GM20000 (cell line): ENCODE measurements at regions not wholly inside any gene's neighbourhood (a gene's known extent, or its start where the extent isn't known, plus 50 kb on each side); places are given as distances from the start of the nearest gene placed in this dataset.

Source experiments
- DNase-seq: peaks from one replicate; pipeline ENCODE4 v3.0.0; 2012; ENCODE audit warnings: low spot score
- TF ChIP-seq, protein P1 (sequence below): IDR thresholded peaks from 2 replicates; pipeline ENCODE4 v1.5.1; 2012; ENCODE audit warnings: mild to moderate bottlenecking, control low read depth; ENCODE audit errors: extremely low read depth, missing control alignments

DNA sequence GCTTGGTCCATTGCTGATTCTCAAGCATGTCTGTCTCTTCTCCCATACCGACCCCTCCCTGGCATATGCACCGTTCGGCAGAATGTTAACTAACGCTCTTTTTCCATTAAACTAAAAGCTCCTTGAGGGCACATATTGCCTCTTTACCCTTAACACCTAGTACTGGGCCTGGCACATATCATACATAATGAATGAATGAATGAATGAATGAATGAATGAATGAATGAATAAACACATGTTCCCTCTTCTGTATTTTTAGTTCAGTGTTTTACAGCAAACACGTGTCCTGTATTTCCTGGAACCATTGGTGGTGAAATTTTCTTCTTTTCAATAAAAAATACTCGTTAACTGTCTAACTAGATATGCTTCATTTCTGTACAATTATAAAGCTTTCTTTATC, 174.4 kb upstream of the DTNBP1 start:
- DNase-seq: no peak
- TF ChIP-seq, protein P1, sequence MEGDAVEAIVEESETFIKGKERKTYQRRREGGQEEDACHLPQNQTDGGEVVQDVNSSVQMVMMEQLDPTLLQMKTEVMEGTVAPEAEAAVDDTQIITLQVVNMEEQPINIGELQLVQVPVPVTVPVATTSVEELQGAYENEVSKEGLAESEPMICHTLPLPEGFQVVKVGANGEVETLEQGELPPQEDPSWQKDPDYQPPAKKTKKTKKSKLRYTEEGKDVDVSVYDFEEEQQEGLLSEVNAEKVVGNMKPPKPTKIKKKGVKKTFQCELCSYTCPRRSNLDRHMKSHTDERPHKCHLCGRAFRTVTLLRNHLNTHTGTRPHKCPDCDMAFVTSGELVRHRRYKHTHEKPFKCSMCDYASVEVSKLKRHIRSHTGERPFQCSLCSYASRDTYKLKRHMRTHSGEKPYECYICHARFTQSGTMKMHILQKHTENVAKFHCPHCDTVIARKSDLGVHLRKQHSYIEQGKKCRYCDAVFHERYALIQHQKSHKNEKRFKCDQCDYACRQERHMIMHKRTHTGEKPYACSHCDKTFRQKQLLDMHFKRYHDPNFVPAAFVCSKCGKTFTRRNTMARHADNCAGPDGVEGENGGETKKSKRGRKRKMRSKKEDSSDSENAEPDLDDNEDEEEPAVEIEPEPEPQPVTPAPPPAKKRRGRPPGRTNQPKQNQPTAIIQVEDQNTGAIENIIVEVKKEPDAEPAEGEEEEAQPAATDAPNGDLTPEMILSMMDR: no peak

DNA sequence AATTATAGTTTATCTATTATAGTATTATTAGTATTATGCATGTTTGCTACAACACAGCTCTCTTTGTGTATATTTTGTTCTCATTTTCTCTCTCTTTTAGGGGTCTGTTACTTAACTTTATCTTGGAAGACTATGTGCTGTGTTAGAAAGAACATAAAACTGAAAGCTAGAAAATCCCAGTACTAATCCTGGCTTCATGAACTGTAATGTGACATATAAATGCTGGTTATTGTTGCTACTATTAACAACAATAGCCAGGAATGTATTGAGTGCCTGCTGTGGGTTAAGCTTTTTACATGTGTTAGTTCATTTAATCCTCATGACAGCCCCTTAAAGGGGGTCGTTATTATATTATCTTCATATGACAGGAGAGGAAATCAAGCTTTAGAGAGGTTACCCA, 170.0 kb upstream of the DTNBP1 start:
- no peak for DNase-seq
- TF ChIP-seq, protein P1: no peak

DNA sequence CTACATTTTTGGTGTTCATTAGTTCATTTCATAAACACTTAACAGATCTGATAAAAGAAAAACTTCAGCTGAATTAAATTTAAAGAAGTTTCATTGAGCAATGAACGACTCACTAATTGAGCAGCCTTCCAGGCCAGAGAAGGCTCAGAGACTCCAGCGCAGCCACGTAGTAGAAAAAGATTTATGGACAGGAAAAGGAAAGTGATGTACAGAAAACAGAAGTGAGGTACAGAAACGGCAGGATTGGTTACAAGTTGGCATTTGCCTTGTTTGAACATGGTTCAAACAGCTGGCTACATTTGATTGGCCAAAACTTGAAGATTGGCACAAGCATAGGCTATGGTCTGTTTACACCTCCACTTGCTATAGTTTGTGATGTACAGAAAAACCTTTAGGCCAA, 166.3 kb upstream of the DTNBP1 start:
- TF ChIP-seq, protein P1: no peak
- no peak for DNase-seq

DNA sequence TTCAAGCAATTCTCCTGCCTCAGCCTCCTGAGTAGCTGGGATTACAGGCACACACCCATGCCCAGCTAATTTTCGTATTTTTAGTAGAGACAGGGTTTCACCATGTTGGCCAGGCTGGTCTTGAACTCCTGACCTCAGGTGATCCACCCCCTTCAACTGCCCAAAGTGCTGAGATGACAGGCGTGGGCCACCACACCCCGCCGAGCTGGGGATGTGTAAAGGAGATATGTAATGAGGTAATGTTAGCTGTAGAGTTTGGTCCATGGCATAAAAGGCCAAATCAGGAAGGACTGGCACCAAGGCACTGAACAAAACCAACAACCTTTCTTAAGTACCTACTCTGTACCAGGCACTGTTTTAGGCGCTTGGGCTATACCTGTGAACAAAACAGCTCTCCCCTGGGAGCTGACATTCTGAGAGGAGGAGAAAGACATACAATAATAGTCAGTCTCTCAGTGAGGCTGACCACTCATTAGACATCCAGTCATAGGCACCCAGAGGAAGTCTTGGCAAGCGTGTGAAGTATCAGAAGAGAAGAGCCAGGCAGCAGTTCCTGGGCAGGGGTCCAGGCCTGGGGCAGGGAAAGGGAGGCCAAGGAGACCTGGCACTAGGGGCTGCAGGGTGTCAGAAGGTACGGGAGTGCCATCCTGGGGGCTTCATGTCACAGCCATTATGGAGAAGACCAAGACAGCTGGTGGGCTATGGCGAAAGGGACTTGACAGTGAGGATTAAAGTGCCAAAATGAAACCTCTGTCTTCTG, 164.8 kb upstream of the DTNBP1 start:
- no peak for DNase-seq
- TF ChIP-seq, protein P1: no peak

DNA sequence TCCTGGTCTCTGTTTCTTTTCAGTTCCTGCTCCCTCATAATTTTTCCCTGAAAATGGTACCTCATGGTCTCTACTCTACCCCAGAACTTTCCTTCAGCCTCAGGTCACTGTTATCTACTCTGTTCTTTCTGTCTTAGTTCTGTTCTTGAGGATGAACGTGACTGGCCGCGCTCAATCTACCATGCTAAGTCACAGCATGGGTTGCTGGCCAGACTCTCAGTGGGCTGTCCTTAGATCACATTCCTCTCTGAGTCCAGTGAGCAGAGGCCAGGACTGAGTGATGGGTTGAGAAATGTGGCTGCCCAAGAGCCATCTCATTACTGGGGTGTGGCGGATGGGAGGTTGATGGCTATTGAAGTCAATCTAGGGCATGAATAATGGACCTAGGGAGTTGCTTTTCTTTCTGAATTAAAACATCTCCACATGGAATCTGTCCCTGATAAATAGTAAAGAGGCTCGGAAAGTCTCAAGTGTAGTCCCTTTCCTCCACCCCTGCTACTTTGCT, 164.0 kb upstream of the DTNBP1 start:
- TF ChIP-seq, protein P1: no peak
- DNase-seq: no peak

DNA sequence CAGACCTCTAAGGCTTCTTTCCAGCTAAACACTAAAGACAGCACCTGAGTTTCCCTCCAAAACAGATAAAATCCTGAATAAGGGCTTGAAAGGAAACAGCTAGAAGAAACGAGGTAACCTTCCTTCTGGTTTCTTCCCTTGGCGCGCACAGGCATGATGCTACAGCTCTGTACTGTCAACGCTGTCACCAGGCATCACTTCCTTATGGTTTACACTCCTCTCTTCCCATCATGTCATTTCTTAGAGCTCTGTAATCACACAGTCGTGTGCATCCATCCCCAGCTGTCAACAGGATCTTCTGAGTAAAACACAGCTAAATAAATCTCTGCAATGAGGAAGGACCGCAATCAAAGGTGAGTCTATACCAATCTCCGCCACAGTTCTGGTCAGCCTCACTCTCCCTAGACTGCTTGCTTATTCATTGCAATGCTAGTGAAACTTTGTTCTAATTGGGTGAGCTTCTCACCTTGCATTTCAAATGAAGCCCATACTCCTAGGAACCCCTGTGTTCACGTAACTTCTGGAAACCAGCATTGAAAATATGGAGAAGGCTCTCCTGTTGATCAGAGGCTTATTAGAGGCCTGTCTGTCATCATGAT, 162.6 kb upstream of the DTNBP1 start:
- TF ChIP-seq, protein P1: no peak
- no peak for DNase-seq

DNA sequence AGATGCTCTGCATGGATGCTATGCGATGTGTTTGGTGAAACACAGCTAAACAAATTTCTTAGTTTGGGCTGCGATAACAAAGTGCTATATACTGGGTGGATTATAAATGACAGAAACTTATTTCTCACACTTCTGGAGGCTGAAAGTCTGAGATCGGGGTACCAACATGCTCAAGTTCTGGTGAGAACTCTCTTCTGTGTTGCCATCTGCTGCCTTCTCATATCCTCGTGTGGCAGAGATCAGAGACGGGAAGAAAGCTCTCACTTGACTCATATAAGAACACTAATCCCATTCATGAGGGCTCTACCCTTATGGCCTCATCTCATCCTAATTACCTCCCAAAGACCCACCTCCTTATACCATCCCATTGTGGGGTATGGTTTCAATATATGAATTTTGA, 162.0 kb upstream of the DTNBP1 start:
- no peak for DNase-seq
- TF ChIP-seq, protein P1: no peak
